ENCODE measurements at regions not wholly inside any gene's neighbourhood (a gene's known extent, or its start where the extent isn't known, plus 50 kb on each side); places are given as distances from the start of the nearest gene placed in this dataset.
"Not testable (repeated sequence)": the region's sequence is repeated elsewhere in the genome, so short reads cannot be mapped to it uniquely, and the experiment has no call there.

GRCh38 chr2:87643165-87643564, 104.7 kb upstream of the PLGLB2 start:
- not testable (repeated sequence) for DNase-seq (ENCODE audit: low read depth)

GRCh38 chr2:87647737-87648498, 100.0 kb upstream of the PLGLB2 start:
- not testable (repeated sequence) for DNase-seq (ENCODE audit: low read depth)

- not testable (repeated sequence) for DNase-seq (ENCODE audit: low read depth)
These were observed 99.1 kb upstream of the PLGLB2 start for GRCh38 chr2:87648815-87649214.

GRCh38 chr2:87649871-87650270, 98.0 kb upstream of the PLGLB2 start:
- DNase-seq (ENCODE audit: low read depth): not testable (repeated sequence)

- not testable (repeated sequence) for DNase-seq (ENCODE audit: low read depth)
These were observed 97.0 kb upstream of the PLGLB2 start for GRCh38 chr2:87650837-87651236.

- not testable (repeated sequence) for DNase-seq (ENCODE audit: low read depth)
These were observed 96.3 kb upstream of the PLGLB2 start for GRCh38 chr2:87651589-87651988.

- DNase-seq (ENCODE audit: low read depth): not testable (repeated sequence)
These were observed 94.5 kb upstream of the PLGLB2 start for GRCh38 chr2:87653373-87653772.

GRCh38 chr2:87654136-87654814, 93.6 kb upstream of the PLGLB2 start:
- DNase-seq (ENCODE audit: low read depth): not testable (repeated sequence)

GRCh38 chr2:87657915-87658314, 90.0 kb upstream of the PLGLB2 start:
- DNase-seq (ENCODE audit: low read depth): not testable (repeated sequence)

- not testable (repeated sequence) for DNase-seq (ENCODE audit: low read depth)
These were observed 89.5 kb upstream of the PLGLB2 start for GRCh38 chr2:87658357-87658756.

- not testable (repeated sequence) for DNase-seq (ENCODE audit: low read depth)
These were observed 88.9 kb upstream of the PLGLB2 start for GRCh38 chr2:87658976-87659375.

- not testable (repeated sequence) for DNase-seq (ENCODE audit: low read depth)
These were observed 87.7 kb upstream of the PLGLB2 start for GRCh38 chr2:87660164-87660563.

- not testable (repeated sequence) for DNase-seq (ENCODE audit: low read depth)
These were observed 85.3 kb upstream of the PLGLB2 start for GRCh38 chr2:87662316-87663290.

- not testable (repeated sequence) for DNase-seq (ENCODE audit: low read depth)
These were observed 84.5 kb upstream of the PLGLB2 start for GRCh38 chr2:87663347-87663746.

- DNase-seq (ENCODE audit: low read depth): not testable (repeated sequence)
These were observed 80.9 kb upstream of the PLGLB2 start for GRCh38 chr2:87667027-87667426.

- not testable (repeated sequence) for DNase-seq (ENCODE audit: low read depth)
These were observed 79.5 kb upstream of the PLGLB2 start for GRCh38 chr2:87668361-87668760.

- not testable (repeated sequence) for DNase-seq (ENCODE audit: low read depth)
These were observed 78.2 kb upstream of the PLGLB2 start for GRCh38 chr2:87669633-87670231.

- not testable (repeated sequence) for DNase-seq (ENCODE audit: low read depth)
These were observed 75.5 kb upstream of the PLGLB2 start for GRCh38 chr2:87672404-87672803.

- not testable (repeated sequence) for DNase-seq (ENCODE audit: low read depth)
These were observed 73.2 kb upstream of the PLGLB2 start for GRCh38 chr2:87674729-87675128.

GRCh38 chr2:87675487-87675886, 72.4 kb upstream of the PLGLB2 start:
- DNase-seq (ENCODE audit: low read depth): not testable (repeated sequence)

- not testable (repeated sequence) for DNase-seq (ENCODE audit: low read depth)
These were observed 70.4 kb upstream of the PLGLB2 start for GRCh38 chr2:87677421-87677923.
